DOHH2 (cell line): ENCODE measurements at regions not wholly inside any gene's neighbourhood (a gene's known extent, or its start where the extent isn't known, plus 50 kb on each side); places are given as distances from the start of the nearest gene placed in this dataset.

Experiments used
- EZH2phosphoT487 ChIP-seq: fragments of 200-600 bp; sonication (generic); IDR thresholded peaks from 2 replicates; pipeline ENCODE4 v1.6.1; 2017; ENCODE audit warnings: borderline replicate concordance, mild to moderate bottlenecking, antibody characterized with exemption, low read length, moderate library complexity, mixed read lengths
- TF ChIP-seq, protein P1 (sequence below): fragments of 200-600 bp; sonication (generic); IDR thresholded peaks from one replicate; pipeline ENCODE4 v1.5.1; 2014; ENCODE audit warnings: antibody characterized with exemption, mild to moderate bottlenecking, low read depth, low read length; ENCODE audit not compliant: poor library complexity, severe bottlenecking

DNA sequence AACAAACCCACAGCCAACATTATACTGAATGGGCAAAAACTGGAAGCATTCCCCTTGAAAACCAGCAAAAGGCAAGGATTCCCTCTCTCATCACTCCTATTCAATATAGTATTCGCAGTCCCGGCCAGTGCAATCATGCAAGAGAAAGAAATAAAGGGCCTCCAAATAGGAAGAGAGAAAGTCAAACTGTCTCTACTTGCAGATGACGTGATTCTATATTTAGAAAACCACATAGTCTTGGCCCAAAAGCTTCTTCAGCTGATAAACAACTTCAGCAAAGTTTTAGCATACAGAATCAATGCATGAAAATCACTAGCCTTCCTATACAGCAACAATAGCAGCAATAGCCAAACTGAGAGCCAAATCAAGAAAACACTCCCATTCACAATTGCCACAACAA is 333.7 kb upstream of the EDIL3 start:
- TF ChIP-seq, protein P1, sequence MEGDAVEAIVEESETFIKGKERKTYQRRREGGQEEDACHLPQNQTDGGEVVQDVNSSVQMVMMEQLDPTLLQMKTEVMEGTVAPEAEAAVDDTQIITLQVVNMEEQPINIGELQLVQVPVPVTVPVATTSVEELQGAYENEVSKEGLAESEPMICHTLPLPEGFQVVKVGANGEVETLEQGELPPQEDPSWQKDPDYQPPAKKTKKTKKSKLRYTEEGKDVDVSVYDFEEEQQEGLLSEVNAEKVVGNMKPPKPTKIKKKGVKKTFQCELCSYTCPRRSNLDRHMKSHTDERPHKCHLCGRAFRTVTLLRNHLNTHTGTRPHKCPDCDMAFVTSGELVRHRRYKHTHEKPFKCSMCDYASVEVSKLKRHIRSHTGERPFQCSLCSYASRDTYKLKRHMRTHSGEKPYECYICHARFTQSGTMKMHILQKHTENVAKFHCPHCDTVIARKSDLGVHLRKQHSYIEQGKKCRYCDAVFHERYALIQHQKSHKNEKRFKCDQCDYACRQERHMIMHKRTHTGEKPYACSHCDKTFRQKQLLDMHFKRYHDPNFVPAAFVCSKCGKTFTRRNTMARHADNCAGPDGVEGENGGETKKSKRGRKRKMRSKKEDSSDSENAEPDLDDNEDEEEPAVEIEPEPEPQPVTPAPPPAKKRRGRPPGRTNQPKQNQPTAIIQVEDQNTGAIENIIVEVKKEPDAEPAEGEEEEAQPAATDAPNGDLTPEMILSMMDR = no peak
- TF ChIP-seq EZH2phosphoT487 = no peak
